ENCODE measurements at regions not wholly inside any gene's neighbourhood (a gene's known extent, or its start where the extent isn't known, plus 50 kb on each side); places are given as distances from the start of the nearest gene placed in this dataset.
"Not testable (repeated sequence)": the region's sequence is repeated elsewhere in the genome, so short reads cannot be mapped to it uniquely, and the experiment has no call there.

GRCh38 chr2:226556050-226556449, 243.6 kb downstream of the IRS1 start:
- DNase-seq: no peak
- no peak overlapping the region for H3K4me3 Mint-ChIP-seq
- H3K4me1 Mint-ChIP-seq (ENCODE audit: low read depth): no peaks in the 10 kb centered on the region
- H3K27ac Mint-ChIP-seq: no peak overlapping the region
- no peaks in the 10 kb centered on the region for H3K9me3 Mint-ChIP-seq
- peaks cover 35% of the 10 kb centered on the region for H3K27me3 Mint-ChIP-seq
- no peaks in the 10 kb centered on the region for H3K36me3 Mint-ChIP-seq (ENCODE audit: low read depth)

- Mint-ChIP-seq H3K27ac (no peak overlapping the region), H3K27me3 (peaks cover 28% of the 10 kb centered on the region), H3K4me1 (ENCODE audit: low read depth) (no peaks in the 10 kb centered on the region), H3K9me3 (no peaks in the 10 kb centered on the region), H3K36me3 (ENCODE audit: low read depth) (no peaks in the 10 kb centered on the region), H3K4me3 (no peak overlapping the region)
- DNase-seq: no peak
These were observed 244.9 kb downstream of the IRS1 start for GRCh38 chr2:226554701-226555100.

- H3K27ac Mint-ChIP-seq: no peak overlapping the region
- peaks cover 22% of the 10 kb centered on the region for H3K27me3 Mint-ChIP-seq
- H3K4me3 Mint-ChIP-seq: no peak overlapping the region
- no peaks in the 10 kb centered on the region for H3K36me3 Mint-ChIP-seq (ENCODE audit: low read depth)
- DNase-seq: no peak
- H3K4me1 Mint-ChIP-seq (ENCODE audit: low read depth): no peaks in the 10 kb centered on the region
- no peaks in the 10 kb centered on the region for H3K9me3 Mint-ChIP-seq
These were observed 246.3 kb downstream of the IRS1 start for GRCh38 chr2:226553333-226553732.

GRCh38 chr2:226552571-226553285, 246.9 kb downstream of the IRS1 start:
- Mint-ChIP-seq H3K27ac (no peak overlapping the region), H3K9me3 (no peaks in the 10 kb centered on the region), H3K36me3 (ENCODE audit: low read depth) (no peaks in the 10 kb centered on the region), H3K27me3 (peaks cover 17% of the 10 kb centered on the region), H3K4me3 (no peak overlapping the region), H3K4me1 (ENCODE audit: low read depth) (no peaks in the 10 kb centered on the region)
- no peak for DNase-seq

GRCh38 chr2:226551522-226552250, 247.9 kb downstream of the IRS1 start:
- no peak overlapping the region for H3K27ac Mint-ChIP-seq
- no peak overlapping the region for H3K4me3 Mint-ChIP-seq
- no peaks in the 10 kb centered on the region for H3K36me3 Mint-ChIP-seq (ENCODE audit: low read depth)
- DNase-seq: no peak
- H3K9me3 Mint-ChIP-seq: no peaks in the 10 kb centered on the region
- no peaks in the 10 kb centered on the region for H3K4me1 Mint-ChIP-seq (ENCODE audit: low read depth)
- H3K27me3 Mint-ChIP-seq: peaks cover 8% of the 10 kb centered on the region

GRCh38 chr2:226550801-226551200, 248.8 kb downstream of the IRS1 start:
- H3K27me3 Mint-ChIP-seq: peaks cover 2% of the 10 kb centered on the region
- no peak overlapping the region for H3K27ac Mint-ChIP-seq
- H3K36me3 Mint-ChIP-seq (ENCODE audit: low read depth): no peaks in the 10 kb centered on the region
- DNase-seq: no peak
- H3K9me3 Mint-ChIP-seq: no peaks in the 10 kb centered on the region
- no peak overlapping the region for H3K4me3 Mint-ChIP-seq
- H3K4me1 Mint-ChIP-seq (ENCODE audit: low read depth): no peaks in the 10 kb centered on the region

- H3K4me1 Mint-ChIP-seq (ENCODE audit: low read depth): no peaks in the 10 kb centered on the region
- no peak overlapping the region for H3K4me3 Mint-ChIP-seq
- H3K27me3 Mint-ChIP-seq: peaks cover 7% of the 10 kb centered on the region
- no peak for DNase-seq
- H3K27ac Mint-ChIP-seq: no peak overlapping the region
- no peaks in the 10 kb centered on the region for H3K9me3 Mint-ChIP-seq
- H3K36me3 Mint-ChIP-seq (ENCODE audit: low read depth): no peaks in the 10 kb centered on the region
These were observed 250.9 kb downstream of the IRS1 start for GRCh38 chr2:226548732-226549131.

GRCh38 chr2:226544596-226545210, 254.9 kb downstream of the IRS1 start:
- Mint-ChIP-seq H3K36me3 (ENCODE audit: low read depth) (no peaks in the 10 kb centered on the region), H3K27me3 (peaks cover 22% of the 10 kb centered on the region), H3K4me3 (no peak overlapping the region), H3K4me1 (ENCODE audit: low read depth) (peaks cover 3% of the 10 kb centered on the region), H3K27ac (no peak overlapping the region), H3K9me3 (no peaks in the 10 kb centered on the region)
- no peak for DNase-seq

GRCh38 chr2:226540204-226540994, 259.2 kb downstream of the IRS1 start:
- Mint-ChIP-seq H3K27ac (no peak overlapping the region), H3K27me3 (peaks cover 29% of the 10 kb centered on the region), H3K4me1 (ENCODE audit: low read depth) (peaks cover 3% of the 10 kb centered on the region), H3K36me3 (ENCODE audit: low read depth) (no peaks in the 10 kb centered on the region), H3K4me3 (no peak overlapping the region), H3K9me3 (no peaks in the 10 kb centered on the region)
- no peak for DNase-seq

GRCh38 chr2:226536410-226536809, 263.2 kb downstream of the IRS1 start:
- no peaks in the 10 kb centered on the region for H3K36me3 Mint-ChIP-seq (ENCODE audit: low read depth)

GRCh38 chr2:226532976-226533375, 266.6 kb downstream of the IRS1 start:
- not testable (repeated sequence) for H3K4me1 Mint-ChIP-seq (ENCODE audit: low read depth); H3K27me3 Mint-ChIP-seq; H3K36me3 Mint-ChIP-seq (ENCODE audit: low read depth); H3K27ac Mint-ChIP-seq; H3K4me3 Mint-ChIP-seq; DNase-seq; H3K9me3 Mint-ChIP-seq

More at GRCh38 chr2:226536410-226536809, 263.2 kb downstream of the IRS1 start:
- no peak overlapping the region for H3K4me3 Mint-ChIP-seq
- H3K9me3 Mint-ChIP-seq: no peaks in the 10 kb centered on the region
- H3K27me3 Mint-ChIP-seq: peaks cover 20% of the 10 kb centered on the region
- no peak overlapping the region for H3K27ac Mint-ChIP-seq
- DNase-seq: no peak
- peaks cover 3% of the 10 kb centered on the region for H3K4me1 Mint-ChIP-seq (ENCODE audit: low read depth)

- H3K4me3 Mint-ChIP-seq: no peak overlapping the region
- H3K27me3 Mint-ChIP-seq: peaks cover 8% of the 10 kb centered on the region
- H3K9me3 Mint-ChIP-seq: no peaks in the 10 kb centered on the region
- no peaks in the 10 kb centered on the region for H3K36me3 Mint-ChIP-seq (ENCODE audit: low read depth)
- H3K4me1 Mint-ChIP-seq (ENCODE audit: low read depth): no peaks in the 10 kb centered on the region
- DNase-seq: no peak
- no peak overlapping the region for H3K27ac Mint-ChIP-seq
These were observed 268.4 kb downstream of the IRS1 start for GRCh38 chr2:226531061-226531810.

- DNase-seq: no peak
- H3K36me3 Mint-ChIP-seq (ENCODE audit: low read depth): no peaks in the 10 kb centered on the region
These were observed 270.1 kb downstream of the IRS1 start for GRCh38 chr2:226529556-226529955.

GRCh38 chr2:226526716-226527115, 272.9 kb downstream of the IRS1 start:
- H3K4me3 Mint-ChIP-seq: no peak overlapping the region
- H3K4me1 Mint-ChIP-seq (ENCODE audit: low read depth): no peaks in the 10 kb centered on the region
- no peak overlapping the region for H3K27ac Mint-ChIP-seq
- H3K36me3 Mint-ChIP-seq (ENCODE audit: low read depth): no peaks in the 10 kb centered on the region
- peaks cover 2% of the 10 kb centered on the region for H3K27me3 Mint-ChIP-seq
- DNase-seq: no peak
- H3K9me3 Mint-ChIP-seq: no peaks in the 10 kb centered on the region

More at GRCh38 chr2:226529556-226529955, 270.1 kb downstream of the IRS1 start:
- H3K4me1 Mint-ChIP-seq (ENCODE audit: low read depth): no peaks in the 10 kb centered on the region
- H3K27ac Mint-ChIP-seq: no peak overlapping the region
- no peak overlapping the region for H3K4me3 Mint-ChIP-seq
- H3K27me3 Mint-ChIP-seq: peaks cover 5% of the 10 kb centered on the region
- no peaks in the 10 kb centered on the region for H3K9me3 Mint-ChIP-seq

Data from activated T-cell treated with anti-CD3 and anti-CD28 coated beads, Interleukin-2, amount 50 U/mL, for 24 hours (primary cell).